GM19238 (cell line): ENCODE measurements at regions not wholly inside any gene's neighbourhood (a gene's known extent, or its start where the extent isn't known, plus 50 kb on each side); places are given as distances from the start of the nearest gene placed in this dataset.

Experiments used
- DNase-seq: peaks from one replicate; pipeline ENCODE4 v3.0.0; 2011; ENCODE audit warnings: low spot score; ENCODE audit not compliant: insufficient read length

DNA sequence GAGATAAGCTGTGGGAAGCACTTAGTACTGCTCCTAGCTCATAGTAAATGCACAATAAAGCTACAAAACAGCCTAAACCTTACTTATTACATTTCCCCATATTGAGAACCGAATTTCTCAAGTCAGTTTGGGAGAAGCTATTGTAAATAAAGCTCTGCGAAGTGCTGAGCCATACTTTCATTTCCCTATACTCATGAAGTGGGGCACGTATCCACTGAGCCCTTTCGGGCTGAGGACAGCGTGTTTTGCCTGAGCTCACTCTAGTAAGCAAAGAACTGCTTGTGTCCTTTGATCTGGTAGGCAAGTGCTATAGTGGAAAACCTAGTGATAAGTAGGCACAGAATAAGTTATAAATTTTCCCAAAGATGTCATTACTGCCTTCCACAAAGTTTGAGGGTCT lies 165.0 kb downstream of the RSL24D1 start:
- no peak for DNase-seq

DNA sequence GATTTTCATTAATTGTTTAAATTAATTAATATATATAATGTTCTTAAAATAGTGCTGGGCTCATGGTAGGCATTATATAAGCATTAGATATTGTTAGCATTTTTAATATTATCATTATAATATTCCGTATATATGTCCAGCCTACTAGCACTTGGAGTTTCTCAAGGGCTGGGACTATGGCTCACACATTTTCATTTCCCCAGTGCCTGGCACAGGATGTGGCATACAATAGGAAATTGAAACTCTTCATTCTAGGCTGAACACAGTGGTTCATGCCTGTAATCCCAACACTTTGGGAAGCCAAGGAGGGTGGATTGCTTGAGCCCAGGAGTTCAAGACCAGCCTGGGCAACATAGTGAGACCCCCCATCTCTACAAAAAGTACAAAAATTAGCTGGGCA lies 170.4 kb downstream of the RSL24D1 start:
- DNase-seq: no peak

DNA sequence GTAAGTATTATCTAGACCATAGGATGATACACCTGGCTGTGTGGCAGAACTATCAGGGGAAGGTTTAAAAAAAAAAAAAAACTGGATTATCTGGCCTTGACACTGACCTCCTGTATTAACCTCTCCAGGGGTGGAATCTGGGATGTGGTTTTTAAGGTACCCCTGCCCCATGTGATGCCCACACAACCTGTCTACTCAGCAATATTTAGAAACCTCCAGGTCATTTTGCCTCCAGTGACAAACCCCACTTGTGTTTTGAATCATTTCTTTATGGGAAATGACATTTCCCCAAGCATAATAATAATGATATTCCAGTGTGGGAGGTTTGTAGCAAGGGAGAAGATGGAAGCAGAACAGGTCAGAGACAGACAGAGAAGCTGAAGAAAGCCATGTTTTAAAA lies 179.1 kb downstream of the RSL24D1 start:
- no peak for DNase-seq

DNA sequence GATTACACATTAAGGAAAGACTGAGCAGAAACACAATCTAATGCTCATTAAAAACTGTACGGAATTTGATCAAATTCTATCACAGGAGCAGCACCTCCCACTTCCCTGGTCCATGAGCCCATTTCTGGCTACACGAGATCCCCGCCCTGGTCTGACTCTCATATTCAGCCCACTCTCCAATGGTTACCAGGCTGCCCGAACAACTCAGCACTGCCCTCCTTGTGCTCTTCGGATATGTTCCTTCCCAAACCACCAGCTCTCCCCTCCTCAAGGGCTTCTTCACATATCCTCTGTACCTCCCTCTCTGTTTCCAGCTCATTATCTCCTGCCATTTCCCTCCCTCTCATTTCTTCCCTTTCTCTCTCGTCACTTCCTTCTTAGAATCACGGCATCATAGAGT lies 180.5 kb downstream of the RSL24D1 start:
- no peak for DNase-seq

DNA sequence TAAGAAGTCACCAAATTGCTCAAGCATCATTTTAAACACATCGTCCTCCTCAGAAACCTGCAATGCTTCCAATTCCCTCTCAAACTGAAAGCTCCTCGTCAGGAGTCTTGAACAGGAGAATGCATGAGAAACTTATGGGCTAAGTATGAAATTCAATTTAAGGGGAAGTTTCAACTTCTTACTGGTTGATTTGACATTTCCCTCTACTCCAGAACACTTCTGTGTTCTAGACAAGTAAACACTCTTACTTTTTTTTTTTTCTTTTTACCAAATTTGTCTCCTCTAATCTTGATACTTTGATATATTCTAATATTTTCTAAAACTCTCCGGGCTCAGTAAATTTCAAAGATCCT lies 181.7 kb downstream of the RSL24D1 start:
- DNase-seq: no peak

DNA sequence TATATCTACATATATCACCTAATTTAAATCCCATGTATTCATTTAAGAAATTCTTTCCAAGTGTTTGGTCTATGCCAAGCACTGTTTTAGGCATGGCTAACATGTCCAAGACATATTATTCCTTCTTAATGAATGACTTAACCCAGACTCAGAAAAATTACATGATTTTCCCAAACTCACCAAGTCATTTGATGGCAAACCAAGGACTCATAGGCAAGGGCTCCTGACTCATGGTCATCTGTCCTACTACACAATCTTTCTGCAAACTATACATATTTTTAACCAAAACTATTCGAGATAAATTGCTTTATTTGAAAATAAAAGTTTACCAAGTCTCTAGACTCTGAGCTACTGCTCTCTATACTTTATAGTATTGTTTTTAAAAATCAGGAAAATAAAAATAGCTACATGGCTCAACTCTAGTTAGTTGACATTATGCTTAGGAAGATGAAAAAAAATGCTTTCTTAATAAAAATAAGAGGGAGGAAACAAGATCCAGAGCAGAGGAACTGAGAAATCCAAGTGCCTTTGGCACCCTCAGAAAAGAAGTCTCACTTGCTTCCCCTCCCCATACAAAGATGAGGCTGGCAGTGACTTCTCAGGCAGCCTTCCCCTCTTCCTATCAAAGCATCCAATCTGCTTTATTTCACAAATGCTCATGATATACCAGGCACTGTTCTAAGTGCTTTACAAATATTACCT lies 182.2 kb downstream of the RSL24D1 start:
- DNase-seq: no peak

DNA sequence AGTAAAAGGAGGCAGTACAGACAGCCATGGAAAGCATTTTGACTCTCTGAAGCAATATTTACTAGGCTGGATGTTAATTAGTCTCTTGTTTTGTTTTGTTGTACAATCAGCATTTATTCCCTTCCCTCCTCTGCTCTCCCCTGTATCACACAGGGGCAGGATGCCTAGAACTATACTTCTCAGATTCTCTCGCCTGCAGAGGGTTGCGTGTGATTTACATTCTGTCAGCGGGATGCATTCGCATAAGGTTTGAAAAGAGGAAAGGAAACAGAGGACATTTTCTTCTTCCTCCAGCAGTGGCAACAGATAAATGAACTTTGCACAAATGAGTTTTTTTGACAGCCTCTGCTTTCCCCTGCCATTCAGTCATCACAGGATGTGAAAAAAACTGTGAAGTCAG lies 188.3 kb downstream of the RSL24D1 start:
- DNase-seq: no peak

DNA sequence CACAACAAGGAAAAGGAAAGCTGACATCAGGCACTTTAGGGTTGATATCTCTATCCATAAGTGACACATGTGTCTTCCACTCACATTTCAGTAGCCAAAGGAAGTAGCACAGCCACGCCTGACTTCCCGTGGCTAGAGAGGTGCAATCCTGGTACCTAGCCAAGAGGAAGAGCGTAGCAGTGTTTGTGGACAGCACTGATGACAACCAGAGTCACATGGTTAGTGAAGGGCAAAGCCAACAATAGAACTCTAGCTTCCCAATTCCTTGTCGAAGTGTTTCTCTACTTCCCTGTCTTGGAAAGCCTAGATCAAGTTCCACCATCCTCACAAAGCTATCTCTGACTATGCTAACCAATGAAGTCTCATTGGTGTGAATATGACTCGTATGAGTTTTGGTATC lies 189.2 kb downstream of the RSL24D1 start:
- no peak for DNase-seq

DNA sequence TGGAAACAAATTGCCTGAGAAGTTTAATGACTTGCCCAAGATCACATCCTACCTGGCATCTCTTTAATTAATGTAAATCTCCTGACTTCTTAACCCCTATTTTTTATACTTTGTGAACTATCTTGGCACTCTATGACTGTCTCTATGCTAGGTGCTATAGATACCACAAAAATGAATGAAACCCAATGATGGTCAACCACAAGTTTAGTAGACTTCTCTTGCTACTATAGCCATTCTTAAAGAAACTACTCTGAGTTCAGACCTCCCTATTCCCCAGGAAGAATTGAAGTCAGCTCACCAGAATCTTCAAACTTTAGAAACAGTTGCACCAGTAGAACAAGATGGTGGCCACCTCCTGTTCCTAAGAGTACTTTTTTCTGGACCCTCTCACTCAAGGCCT lies 191.1 kb downstream of the RSL24D1 start:
- DNase-seq: no peak

DNA sequence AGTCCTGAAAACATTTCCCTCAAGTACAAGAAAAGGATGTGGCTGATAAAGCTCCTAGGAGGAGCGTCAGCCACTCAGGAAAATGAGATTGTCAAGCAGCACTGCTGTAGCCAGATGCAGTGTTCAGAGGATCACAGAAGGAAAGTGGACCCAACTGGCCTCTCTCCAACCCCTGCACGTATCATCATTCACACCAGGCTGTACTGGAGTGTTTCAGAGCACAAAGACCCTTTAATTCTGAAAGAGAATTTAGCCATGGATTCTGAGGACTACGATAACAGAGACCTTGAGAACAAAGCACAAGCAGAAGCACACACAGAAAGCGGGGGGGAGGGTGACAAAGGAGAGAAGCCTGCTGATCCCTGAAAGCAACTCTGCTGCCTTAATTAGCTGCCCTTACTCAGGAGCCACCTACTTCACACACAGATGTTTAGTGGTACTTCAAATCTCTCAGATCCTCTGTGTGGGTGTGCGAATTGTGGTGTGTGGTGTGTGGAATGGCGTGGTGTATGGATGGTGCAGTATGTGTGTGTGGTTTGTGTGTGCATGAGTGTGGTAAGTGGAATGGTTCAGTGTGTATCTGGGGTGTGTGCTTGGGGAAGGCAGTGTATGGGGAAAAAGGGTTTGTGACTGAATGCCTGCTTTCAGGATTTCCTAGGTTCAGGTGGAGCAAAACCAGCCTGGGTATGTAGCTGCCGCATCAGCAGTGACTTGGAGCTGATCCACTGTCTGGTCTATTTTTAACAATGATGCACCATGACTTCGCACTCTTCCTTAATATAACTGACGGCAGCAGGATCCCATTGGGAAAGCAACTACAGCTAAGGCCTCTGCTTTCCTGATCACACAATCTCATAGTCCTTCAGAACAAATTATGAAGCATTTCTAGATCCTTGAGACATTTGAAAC lies 192.5 kb downstream of the RSL24D1 start:
- no peak for DNase-seq

DNA sequence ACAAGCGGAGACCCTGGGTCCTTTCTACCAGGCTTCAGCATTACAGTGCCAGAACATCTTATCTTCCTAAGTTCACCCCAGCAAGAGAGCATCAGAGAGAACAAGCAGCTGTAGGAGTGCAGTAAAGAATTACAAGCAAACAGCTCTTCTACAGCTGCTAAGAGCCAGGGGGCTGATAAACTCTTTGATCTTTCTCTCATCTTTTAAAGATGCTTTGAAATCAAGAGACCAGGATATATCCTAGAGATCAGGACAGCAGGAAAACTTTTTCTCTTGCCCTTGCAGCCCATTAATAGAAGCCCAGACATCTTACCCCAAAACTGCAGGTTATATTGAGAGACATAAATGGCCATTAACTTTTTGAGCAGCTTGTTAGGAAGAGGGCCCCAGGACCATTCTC lies 198.1 kb downstream of the RSL24D1 start:
- no peak for DNase-seq

DNA sequence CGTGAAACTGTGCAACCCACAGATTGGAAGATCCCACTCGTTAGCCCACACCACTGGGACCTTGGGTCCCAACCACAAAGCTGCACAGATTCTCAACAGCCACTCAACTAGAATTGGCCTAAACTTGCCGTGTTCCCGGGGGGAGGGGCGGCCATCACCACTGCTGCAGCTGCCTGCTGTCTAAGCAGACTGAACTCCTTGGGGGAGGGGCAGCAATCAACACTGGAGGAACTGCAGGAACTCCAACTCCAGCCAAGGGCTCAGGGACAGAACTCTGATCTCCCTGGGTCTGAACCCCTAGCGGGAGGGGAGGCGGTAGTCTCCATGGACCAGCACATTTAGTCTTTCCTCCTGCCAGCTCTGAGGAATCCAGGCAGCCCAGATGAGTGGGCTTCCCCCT lies 205.9 kb downstream of the RSL24D1 start:
- DNase-seq: no peak

DNA sequence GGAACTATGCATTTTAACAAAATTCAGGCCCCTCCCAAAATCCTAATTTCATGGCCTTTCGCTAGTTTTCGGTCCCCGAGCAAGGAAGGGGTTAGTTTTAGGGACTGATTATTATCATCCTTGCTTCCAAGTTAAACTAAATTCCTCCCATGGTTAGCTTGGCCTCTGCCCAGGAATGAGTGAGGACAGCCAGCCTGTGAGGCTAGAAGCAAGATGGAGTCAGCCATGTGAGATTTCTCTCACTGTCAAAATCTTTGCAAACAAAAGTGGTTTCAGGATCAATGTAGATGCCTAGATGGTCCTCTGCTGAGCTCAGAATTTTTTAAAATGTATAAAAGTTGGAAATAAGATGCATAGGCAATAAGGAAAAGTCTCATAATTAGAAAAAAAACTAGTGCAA lies 208.9 kb downstream of the RSL24D1 start:
- DNase-seq: no peak

DNA sequence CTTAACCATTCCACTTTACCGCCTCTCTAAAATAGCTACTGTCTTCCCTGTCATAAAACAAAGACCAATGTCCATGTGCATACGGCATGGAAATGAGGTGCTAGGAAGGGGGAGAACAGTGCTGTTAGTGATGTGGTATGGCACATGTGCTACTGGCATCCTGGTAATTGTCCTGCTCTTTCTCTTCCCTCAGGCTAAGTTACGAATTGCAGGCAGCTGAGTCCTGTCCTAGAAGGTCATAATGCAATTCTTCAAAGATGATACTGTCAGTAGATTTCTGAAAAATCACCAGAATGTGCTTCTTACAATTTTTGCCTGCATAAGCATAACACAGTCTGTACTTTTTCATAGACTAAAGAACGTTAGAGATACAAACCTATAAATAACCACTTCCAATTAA lies 216.8 kb downstream of the RSL24D1 start:
- no peak for DNase-seq

DNA sequence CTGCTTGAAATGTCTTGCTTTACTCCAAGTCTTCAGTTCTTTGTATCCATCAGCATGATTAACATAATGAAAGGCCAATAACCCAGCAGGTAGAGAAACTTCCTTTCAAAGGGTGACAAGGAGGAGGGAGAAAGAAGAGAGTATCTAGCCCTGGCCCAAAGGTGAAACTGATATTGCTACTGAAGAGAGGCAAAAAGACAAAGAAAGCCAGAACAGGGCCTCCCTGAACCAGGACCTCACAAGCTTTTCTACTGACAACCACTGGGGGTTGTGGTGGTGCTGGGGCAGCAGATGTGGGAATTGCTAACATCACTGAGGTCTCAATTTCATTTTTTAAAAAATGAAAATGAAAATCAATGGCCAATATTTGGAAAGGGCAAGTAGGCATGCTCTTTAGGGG lies 234.1 kb downstream of the RSL24D1 start:
- DNase-seq: no peak

DNA sequence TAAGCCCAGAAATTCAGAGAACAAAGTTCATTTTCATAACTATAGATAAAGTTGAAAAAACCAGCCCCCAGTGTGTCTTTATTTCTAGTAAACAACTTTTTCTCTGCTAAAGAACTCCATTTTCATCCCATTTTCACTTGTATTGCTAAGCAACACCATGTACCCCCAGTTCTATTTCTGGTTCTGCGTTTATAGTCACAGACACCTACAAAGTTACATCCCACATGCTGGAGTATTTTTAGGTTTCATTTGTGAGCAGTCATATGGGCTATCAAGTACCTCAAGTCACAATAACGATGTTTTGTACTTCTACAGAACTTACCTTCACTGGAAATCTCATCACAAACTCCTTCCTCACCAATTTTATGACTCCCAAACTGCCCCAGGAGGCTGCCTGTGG lies 236.5 kb downstream of the RSL24D1 start:
- DNase-seq: no peak

DNA sequence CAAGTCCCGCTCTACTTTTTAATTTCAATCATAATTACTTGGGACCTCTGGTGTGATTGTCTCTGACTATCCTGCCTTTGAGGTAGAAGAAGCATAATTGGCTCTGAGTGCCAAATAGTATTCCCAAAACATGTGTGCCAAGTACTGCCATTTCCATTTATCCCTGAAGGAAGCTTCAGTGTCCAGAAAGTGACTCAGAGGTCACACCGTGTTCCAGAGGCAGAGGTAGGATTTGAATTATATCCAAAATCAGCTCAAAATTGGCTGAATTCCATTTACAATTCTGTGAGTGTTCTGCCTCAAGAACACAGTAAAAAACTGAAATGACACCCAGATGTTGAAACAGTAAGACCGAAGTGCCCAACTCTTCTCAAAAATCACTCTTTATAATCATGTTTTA lies 255.3 kb downstream of the RSL24D1 start:
- no peak for DNase-seq

DNA sequence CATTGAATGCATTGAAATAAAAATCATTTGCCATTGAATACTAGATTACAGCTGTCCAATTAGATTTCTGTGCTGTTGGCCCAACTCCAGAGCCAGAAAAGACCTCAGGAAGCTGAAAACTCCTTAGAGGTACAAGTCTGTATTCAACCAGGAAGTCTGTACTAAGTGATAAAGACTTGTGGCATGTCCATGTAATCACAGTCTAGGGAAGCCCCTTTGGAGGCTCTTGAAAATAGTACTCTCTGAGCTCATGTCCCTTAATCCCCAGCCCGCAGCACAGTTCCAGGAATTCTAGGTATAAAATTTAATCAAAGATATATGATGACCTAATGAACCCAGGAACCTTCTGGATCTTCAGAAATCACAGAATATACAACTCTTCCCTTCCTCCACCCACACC lies 279.4 kb downstream of the RSL24D1 start:
- DNase-seq: no peak

DNA sequence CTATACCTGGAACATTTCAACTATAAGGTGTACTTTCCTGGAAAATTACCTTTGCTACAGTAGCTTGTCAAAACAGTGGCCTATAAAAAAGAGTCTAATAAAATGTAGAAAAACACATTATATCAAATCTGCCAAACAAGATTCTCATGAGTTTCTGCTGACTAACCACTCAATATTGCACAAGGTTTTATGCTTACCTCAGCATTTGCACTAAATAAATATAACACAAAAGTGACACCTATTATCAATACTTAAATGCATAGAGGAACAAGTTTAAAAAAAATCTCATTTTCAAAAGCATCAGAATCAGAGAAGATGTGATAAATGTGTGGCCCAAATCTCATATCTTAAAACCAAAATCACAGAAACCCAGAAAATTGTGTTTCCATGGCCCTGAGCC lies 281.4 kb downstream of the RSL24D1 start:
- no peak for DNase-seq

DNA sequence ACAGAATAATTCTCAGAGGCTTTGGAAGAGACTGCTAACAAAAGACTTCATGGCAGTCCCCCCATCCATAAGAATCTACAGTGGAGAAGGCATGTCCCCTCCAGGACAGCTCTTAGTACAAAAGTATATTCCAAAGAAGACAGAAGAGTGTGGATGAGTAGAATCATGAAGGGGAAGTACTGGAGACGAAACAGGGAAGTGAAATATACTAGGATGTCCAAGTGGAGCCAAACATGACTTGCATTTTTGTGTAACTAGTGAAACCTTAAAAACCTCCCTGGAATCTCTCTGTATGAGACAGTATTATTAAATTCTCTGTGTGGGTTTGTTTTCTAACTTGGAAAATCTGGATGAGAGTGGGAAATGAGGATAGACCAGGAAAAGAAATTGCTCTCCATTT lies 312.4 kb downstream of the RSL24D1 start:
- no peak for DNase-seq

DNA sequence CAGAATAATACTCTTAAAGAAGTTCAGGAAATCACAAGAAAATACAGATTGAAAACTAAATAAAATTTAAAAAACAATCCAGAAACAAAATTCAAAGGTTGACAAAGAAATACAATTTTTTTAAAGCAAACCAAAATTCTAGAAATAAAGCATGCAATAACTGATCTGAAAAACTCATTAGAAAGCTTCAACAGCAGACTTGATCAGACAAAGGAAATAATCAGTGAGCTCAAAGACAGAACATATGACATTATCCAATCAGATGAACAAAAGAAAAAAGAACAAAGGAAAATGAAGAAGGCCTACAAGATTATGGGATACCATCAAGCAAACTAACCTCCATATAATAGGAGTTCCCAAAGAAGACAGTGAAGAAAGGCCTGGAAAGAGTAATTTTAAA lies 336.8 kb downstream of the RSL24D1 start:
- DNase-seq: no peak

DNA sequence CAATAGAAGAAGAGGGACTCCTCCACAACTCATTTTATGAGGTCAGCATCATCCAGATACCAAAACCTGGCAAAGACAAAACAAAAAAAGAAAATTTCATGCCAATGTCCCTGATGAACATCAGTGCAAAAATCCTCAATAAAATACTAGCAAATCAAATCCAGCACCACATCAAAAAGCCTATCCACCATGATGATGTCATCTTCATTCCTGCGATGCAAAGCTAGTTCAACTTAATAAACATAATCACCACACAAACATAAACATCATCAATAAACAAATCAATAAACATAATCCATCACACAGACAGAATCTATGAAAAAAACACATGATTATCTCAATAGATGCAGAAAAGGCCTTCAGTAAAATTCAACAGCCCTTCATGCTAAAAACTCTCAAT lies 342.1 kb downstream of the RSL24D1 start:
- DNase-seq: no peak

DNA sequence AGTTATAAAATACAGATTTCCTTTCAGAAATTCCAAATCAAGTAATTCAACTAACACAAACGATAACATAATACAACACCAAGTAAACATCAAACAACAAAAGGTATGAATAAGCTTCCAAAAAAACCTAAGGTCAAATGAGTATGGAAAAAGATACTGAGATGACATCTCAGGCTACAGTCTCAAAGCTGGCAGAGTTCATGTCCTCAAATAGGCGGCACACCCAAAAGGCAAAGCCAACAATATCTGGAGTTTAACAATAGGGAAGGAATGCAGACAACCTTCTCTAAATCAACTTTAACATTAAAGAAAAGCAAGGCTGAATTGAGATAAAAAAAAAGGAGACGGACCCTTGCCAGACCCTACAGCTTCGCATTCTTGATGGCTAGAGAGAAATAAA lies 346.6 kb downstream of the RSL24D1 start:
- DNase-seq: no peak
